ENCODE measurements at regions not wholly inside any gene's neighbourhood (a gene's known extent, or its start where the extent isn't known, plus 50 kb on each side); places are given as distances from the start of the nearest gene placed in this dataset.
A peak's percentile ranks its signal among the peaks of the same experiment; 100 is the strongest.
"Not testable (repeated sequence)": the region's sequence is repeated elsewhere in the genome, so short reads cannot be mapped to it uniquely, and the experiment has no call there.

DNA sequence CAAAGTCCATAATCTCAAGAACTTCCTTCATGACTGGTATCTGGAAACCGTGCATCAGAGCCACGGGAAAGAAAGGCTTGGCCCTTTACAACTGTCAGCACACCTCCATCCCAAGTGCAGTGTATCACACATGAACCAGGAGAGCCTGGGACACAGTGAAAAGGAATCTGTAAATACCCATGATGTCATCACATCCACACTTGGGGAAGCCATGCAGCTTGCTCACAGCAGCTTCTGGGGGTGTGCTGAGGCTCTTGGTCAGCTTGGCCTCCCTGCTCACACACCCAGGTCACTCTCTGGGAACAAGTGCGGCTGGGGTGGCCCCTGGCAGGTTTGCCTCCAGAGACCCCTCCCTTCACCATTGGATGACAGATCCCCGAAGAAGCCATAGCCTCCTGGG lies 51.6 kb upstream of the ASAH2B start:
- H3K27ac Mint-ChIP-seq; H3K9me3 Mint-ChIP-seq; H3K4me1 ChIP-seq (ENCODE audit: insufficient read depth, low read length); H3K4me1 Mint-ChIP-seq; H3K27me3 ChIP-seq (ENCODE audit: insufficient read depth, low read length, poor library complexity, severe bottlenecking); H3K9me3 ChIP-seq (ENCODE audit: low read length); H3K4me3 ChIP-seq (ENCODE audit: low read length); H3K36me3 ChIP-seq (ENCODE audit: insufficient read depth, low read length); CTCF ChIA-PET; H3K27me3 Mint-ChIP-seq; H3K36me3 Mint-ChIP-seq; DNase-seq; H3K4me3 Mint-ChIP-seq; H3K27ac ChIP-seq (ENCODE audit: low read depth, low read length); POLR2A ChIA-PET: not testable (repeated sequence)

DNA sequence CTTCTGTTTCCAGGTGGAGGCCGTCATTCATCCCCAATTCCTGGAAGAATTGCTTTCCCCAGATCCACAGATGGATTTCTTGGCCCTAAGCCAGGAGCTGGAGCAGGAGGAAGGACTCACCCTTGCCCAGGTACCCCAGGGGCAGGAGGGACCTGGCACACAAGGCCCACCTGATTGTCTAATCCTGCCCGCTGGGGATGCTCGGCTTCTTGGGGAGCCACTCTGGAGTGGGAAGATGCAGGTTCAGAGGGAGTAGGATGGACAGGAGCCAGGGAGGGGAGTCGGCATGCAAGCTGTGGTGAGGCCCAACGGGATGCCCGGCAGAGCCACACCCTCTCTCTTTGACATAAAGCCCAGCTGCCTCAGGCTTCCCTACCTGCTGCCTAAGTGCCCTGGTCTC lies 55.4 kb upstream of the ASAH2B start:
- H3K27me3 Mint-ChIP-seq; POLR2A ChIA-PET; H3K4me1 Mint-ChIP-seq; H3K4me3 Mint-ChIP-seq; H3K27ac ChIP-seq (ENCODE audit: low read depth, low read length); H3K9me3 ChIP-seq (ENCODE audit: low read length); H3K27ac Mint-ChIP-seq; H3K9me3 Mint-ChIP-seq; H3K4me3 ChIP-seq (ENCODE audit: low read length); DNase-seq; H3K4me1 ChIP-seq (ENCODE audit: insufficient read depth, low read length); H3K36me3 ChIP-seq (ENCODE audit: insufficient read depth, low read length); H3K36me3 Mint-ChIP-seq; CTCF ChIA-PET; H3K27me3 ChIP-seq (ENCODE audit: insufficient read depth, low read length, poor library complexity, severe bottlenecking): not testable (repeated sequence)

GRCh38 chr10:50683198-50683751 lies 56.5 kb upstream of the ASAH2B start:
- CTCF ChIA-PET; H3K4me1 ChIP-seq (ENCODE audit: insufficient read depth, low read length); H3K9me3 Mint-ChIP-seq; H3K4me1 Mint-ChIP-seq; H3K36me3 Mint-ChIP-seq; H3K36me3 ChIP-seq (ENCODE audit: insufficient read depth, low read length); POLR2A ChIA-PET; H3K27me3 ChIP-seq (ENCODE audit: insufficient read depth, low read length, poor library complexity, severe bottlenecking); H3K27ac Mint-ChIP-seq; H3K27ac ChIP-seq (ENCODE audit: low read depth, low read length); H3K4me3 Mint-ChIP-seq; DNase-seq; H3K4me3 ChIP-seq (ENCODE audit: low read length); H3K9me3 ChIP-seq (ENCODE audit: low read length); H3K27me3 Mint-ChIP-seq: not testable (repeated sequence)

DNA sequence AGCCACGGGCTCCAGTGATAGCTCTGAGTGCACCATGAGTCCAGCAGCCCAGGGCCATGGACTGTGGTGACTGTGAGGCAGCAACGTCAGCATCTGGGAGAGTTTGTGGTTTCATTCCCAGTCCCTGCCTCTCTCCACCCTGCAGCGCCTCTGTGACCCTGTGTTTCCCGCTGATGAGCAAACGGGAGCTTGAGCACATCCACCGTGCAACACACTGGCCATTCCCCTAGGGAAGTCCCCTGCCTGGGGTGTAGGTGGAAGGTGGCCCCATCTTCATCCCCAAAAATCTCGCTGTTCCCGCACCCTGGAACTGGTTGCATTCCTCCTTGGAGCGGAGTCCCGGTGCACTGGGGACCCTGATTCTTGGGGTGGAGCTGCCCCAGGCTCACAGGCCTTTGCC lies 56.9 kb upstream of the SGMS1 start:
- H3K36me3 Mint-ChIP-seq; H3K9me3 Mint-ChIP-seq; H3K4me3 ChIP-seq (ENCODE audit: low read length); POLR2A ChIA-PET; DNase-seq; H3K9me3 ChIP-seq (ENCODE audit: low read length); CTCF ChIA-PET; H3K27ac ChIP-seq (ENCODE audit: low read depth, low read length); H3K4me3 Mint-ChIP-seq; H3K36me3 ChIP-seq (ENCODE audit: insufficient read depth, low read length); H3K4me1 ChIP-seq (ENCODE audit: insufficient read depth, low read length); H3K27me3 ChIP-seq (ENCODE audit: insufficient read depth, low read length, poor library complexity, severe bottlenecking); H3K27me3 Mint-ChIP-seq; H3K4me1 Mint-ChIP-seq: not testable (repeated sequence)
- H3K27ac Mint-ChIP-seq = peak overlapping the region in 2 of 8 donors; percentile 17 to 43

GRCh38 chr10:50679149-50679548 lies 55.4 kb upstream of the SGMS1 start:
- Histone ChIP-seq H3K36me3 (ENCODE audit: insufficient read depth, low read length) (no peaks in the 10 kb centered on the region), H3K27me3 (ENCODE audit: insufficient read depth, low read length, poor library complexity, severe bottlenecking) (no peaks in the 10 kb centered on the region), H3K4me3 (ENCODE audit: low read length) (no peak overlapping the region), H3K27ac (ENCODE audit: low read depth, low read length) (no peak overlapping the region), H3K4me1 (ENCODE audit: insufficient read depth, low read length) (no peaks in the 10 kb centered on the region), H3K9me3 (ENCODE audit: low read length) (no peaks in the 10 kb centered on the region)
- no peaks in the 10 kb centered on the region for H3K4me1 Mint-ChIP-seq
- CTCF ChIA-PET = no interaction called here
- H3K9me3 Mint-ChIP-seq = no peaks in the 10 kb centered on the region
- DNase-seq = no peak
- H3K27ac Mint-ChIP-seq = no peak overlapping the region
- POLR2A ChIA-PET = no interaction called here
- no peaks in the 10 kb centered on the region for H3K36me3 Mint-ChIP-seq
- H3K4me3 Mint-ChIP-seq = no peak overlapping the region
- peaks cover 0 to 3% of the 10 kb centered on the region in 2 donors for H3K27me3 Mint-ChIP-seq

DNA sequence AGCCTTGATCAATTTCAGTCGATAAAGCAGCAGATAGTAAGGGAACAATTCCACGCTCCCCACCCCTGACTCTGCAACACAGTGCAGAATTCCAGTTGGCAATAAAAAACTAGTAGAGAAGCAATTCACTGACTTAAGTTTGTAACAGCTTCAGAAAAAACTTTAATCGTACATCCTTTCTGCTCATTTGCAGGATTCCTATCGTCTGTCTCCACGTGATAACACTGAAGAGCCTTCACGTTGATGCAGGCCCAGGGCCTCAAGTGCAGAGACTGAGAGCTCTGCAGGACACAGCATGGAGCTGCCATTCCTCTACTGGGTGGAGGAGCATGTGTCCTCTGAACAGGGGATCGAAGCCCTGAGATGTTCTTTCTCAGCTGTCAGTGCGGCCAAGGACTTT lies 51.8 kb upstream of the SGMS1 start:
- H3K27ac Mint-ChIP-seq = peak overlapping the region in 1 of 8 donors; percentile 22
- H3K27me3 ChIP-seq (ENCODE audit: insufficient read depth, low read length, poor library complexity, severe bottlenecking); H3K27me3 Mint-ChIP-seq; DNase-seq; H3K9me3 ChIP-seq (ENCODE audit: low read length); CTCF ChIA-PET; H3K36me3 ChIP-seq (ENCODE audit: insufficient read depth, low read length); H3K4me3 ChIP-seq (ENCODE audit: low read length); POLR2A ChIA-PET; H3K4me3 Mint-ChIP-seq; H3K27ac ChIP-seq (ENCODE audit: low read depth, low read length); H3K9me3 Mint-ChIP-seq: not testable (repeated sequence)
- H3K36me3 Mint-ChIP-seq = peaks cover 1 to 14% (median 2%) of the 10 kb centered on the region in 3 donors
- H3K4me1 Mint-ChIP-seq = peaks cover 24 to 30% (median 27%) of the 10 kb centered on the region in 3 donors
- H3K4me1 ChIP-seq (ENCODE audit: insufficient read depth, low read length) = peaks cover 11% of the 10 kb centered on the region

- H3K36me3 ChIP-seq (ENCODE audit: insufficient read depth, low read length) = no peaks in the 10 kb centered on the region
- DNase-seq = no peak
Measured at GRCh38 chr10:50674469-50675254, 50.9 kb upstream of the SGMS1 start.

More at GRCh38 chr10:50674469-50675254, 50.9 kb upstream of the SGMS1 start:
- Histone ChIP-seq H3K4me1 (ENCODE audit: insufficient read depth, low read length) (peaks cover 11% of the 10 kb centered on the region), H3K27me3 (ENCODE audit: insufficient read depth, low read length, poor library complexity, severe bottlenecking) (no peaks in the 10 kb centered on the region), H3K27ac (ENCODE audit: low read depth, low read length) (no peak overlapping the region), H3K4me3 (ENCODE audit: low read length) (no peak overlapping the region), H3K9me3 (ENCODE audit: low read length) (no peaks in the 10 kb centered on the region)
- Mint-ChIP-seq H3K4me3 (no peak overlapping the region), H3K27me3 (no peaks in the 10 kb centered on the region), H3K4me1 (peaks cover 24 to 30% (median 27%) of the 10 kb centered on the region in 3 donors), H3K9me3 (peaks cover 0 to 1% (median 0%) of the 10 kb centered on the region in 5 donors), H3K36me3 (peaks cover 2 to 14% (median 3%) of the 10 kb centered on the region in 3 donors), H3K27ac (peak overlapping the region in 1 of 8 donors; percentile 29)
- CTCF ChIA-PET = no interaction called here
- POLR2A ChIA-PET = no interaction called here

Measured in CD8-positive, alpha-beta memory T cell (primary cell).